Chondrocyte (in vitro differentiated cells): ENCODE measurements at regions not wholly inside any gene's neighbourhood (a gene's known extent, or its start where the extent isn't known, plus 50 kb on each side); places are given as distances from the start of the nearest gene placed in this dataset.

Experiments used
- DNase-seq: peaks from one replicate; pipeline ENCODE4 v3.0.0; 2021; ENCODE audit warnings: mixed read lengths, low spot score
- H3K27ac Mint-ChIP-seq: one replicate; pipeline ENCODE4 v1.8.0; 2021; ENCODE audit warnings: mild to moderate bottlenecking, moderate library complexity, mixed read lengths; ENCODE audit not compliant: unreplicated experiment
- H3K27me3 Mint-ChIP-seq: 2 replicates; pipeline ENCODE4 v1.8.0; 2021; ENCODE audit warnings: low read depth, mixed read lengths
- H3K36me3 Mint-ChIP-seq: 2 replicates; pipeline ENCODE4 v1.8.0; 2021; ENCODE audit warnings: low read depth, mixed read lengths
- H3K4me1 Mint-ChIP-seq: 2 replicates; pipeline ENCODE4 v1.8.0; 2021; ENCODE audit warnings: low read depth, mild to moderate bottlenecking, mixed read lengths
- H3K4me3 Mint-ChIP-seq: one replicate; pipeline ENCODE4 v1.8.0; 2021; ENCODE audit warnings: mild to moderate bottlenecking, moderate library complexity, mixed read lengths; ENCODE audit not compliant: unreplicated experiment
- H3K9me3 Mint-ChIP-seq: 2 replicates; pipeline ENCODE4 v1.8.0; 2021; ENCODE audit warnings: low read depth, mixed read lengths
- CTCF ChIP-seq: fragments of 200-600 bp; sonication (generic); IDR thresholded peaks from 2 replicates; pipeline ENCODE4 v1.5.0; 2021; ENCODE audit warnings: antibody characterized with exemption, mild to moderate bottlenecking, moderate library complexity

- no peaks in the 10 kb centered on the region for H3K27me3 Mint-ChIP-seq
- no peak for TF ChIP-seq CTCF
- DNase-seq: no peak
- H3K9me3 Mint-ChIP-seq: peaks cover 20% of the 10 kb centered on the region
- H3K4me1 Mint-ChIP-seq: peaks cover 8% of the 10 kb centered on the region
- peaks cover 7% of the 10 kb centered on the region for H3K36me3 Mint-ChIP-seq
- H3K27ac Mint-ChIP-seq: no peak overlapping the region
- no peak overlapping the region for H3K4me3 Mint-ChIP-seq
Measured at GRCh38 chr21:28624626-28625025, 368.1 kb downstream of the LTN1 start.

- Mint-ChIP-seq H3K27ac (no peak overlapping the region), H3K27me3 (no peaks in the 10 kb centered on the region), H3K4me3 (no peak overlapping the region), H3K9me3 (peaks cover 14% of the 10 kb centered on the region), H3K4me1 (peaks cover 8% of the 10 kb centered on the region), H3K36me3 (peaks cover 3% of the 10 kb centered on the region)
- no peak for DNase-seq
- no peak for TF ChIP-seq CTCF
Measured at GRCh38 chr21:28617300-28617699, 375.4 kb downstream of the LTN1 start.

DNA sequence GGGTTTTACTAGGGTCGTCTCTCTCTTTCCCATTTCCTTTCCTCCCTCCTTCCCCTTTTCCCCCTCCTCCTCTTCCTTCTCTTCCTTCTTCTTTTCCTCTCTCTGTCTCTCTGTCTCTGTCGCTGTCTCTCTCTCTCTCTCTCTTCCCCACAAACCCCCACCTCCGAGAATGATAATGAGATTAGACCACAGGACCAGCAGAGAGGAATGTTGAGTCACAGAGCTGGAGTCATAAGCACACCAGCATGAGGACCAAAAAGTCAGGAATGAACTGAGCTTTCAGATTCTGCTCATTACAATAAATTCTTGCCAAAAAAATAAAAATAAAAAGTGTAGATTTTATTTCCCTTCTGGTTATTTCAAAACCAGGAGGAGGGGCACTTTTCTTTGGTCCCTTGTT lies 377.4 kb downstream of the LTN1 start:
- Mint-ChIP-seq H3K4me3 (no peak overlapping the region), H3K27me3 (no peaks in the 10 kb centered on the region), H3K36me3 (no peaks in the 10 kb centered on the region), H3K4me1 (peaks cover 8% of the 10 kb centered on the region), H3K9me3 (peaks cover 2% of the 10 kb centered on the region), H3K27ac (no peak overlapping the region)
- no peak for DNase-seq
- no peak for TF ChIP-seq CTCF

- no peak overlapping the region for H3K27ac Mint-ChIP-seq
- no peaks in the 10 kb centered on the region for H3K27me3 Mint-ChIP-seq
- DNase-seq: no peak
- H3K4me1 Mint-ChIP-seq: peaks cover 8% of the 10 kb centered on the region
- no peaks in the 10 kb centered on the region for H3K36me3 Mint-ChIP-seq
- H3K9me3 Mint-ChIP-seq: peaks cover 4% of the 10 kb centered on the region
- no peak overlapping the region for H3K4me3 Mint-ChIP-seq
- TF ChIP-seq CTCF: no peak
Measured at GRCh38 chr21:28614791-28615190, 377.9 kb downstream of the LTN1 start.

DNA sequence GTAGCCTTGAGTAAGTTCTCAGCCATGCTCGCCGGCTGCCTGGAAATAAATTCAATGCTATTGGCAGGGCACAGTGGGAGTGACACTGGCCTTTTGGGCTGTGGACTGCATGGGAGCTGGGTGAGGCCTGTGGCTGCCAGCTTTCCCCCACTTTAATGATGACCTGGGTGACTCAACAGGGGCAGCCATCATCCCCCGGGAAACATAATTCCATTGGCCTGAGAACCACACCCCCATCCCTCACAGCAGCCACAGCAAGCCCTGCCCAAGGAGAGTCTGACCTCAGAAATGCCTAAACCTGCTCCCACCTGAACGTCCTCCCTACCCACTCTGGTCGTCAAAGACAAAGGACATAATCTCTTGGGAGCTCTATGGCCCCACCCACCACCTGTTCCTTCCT lies 384.0 kb downstream of the LTN1 start:
- H3K9me3 Mint-ChIP-seq: peaks cover 12% of the 10 kb centered on the region
- H3K4me3 Mint-ChIP-seq: no peak overlapping the region
- no peak overlapping the region for H3K27ac Mint-ChIP-seq
- no peaks in the 10 kb centered on the region for H3K27me3 Mint-ChIP-seq
- TF ChIP-seq CTCF: no peak
- DNase-seq: no peak
- H3K4me1 Mint-ChIP-seq: no peaks in the 10 kb centered on the region
- peaks cover 2% of the 10 kb centered on the region for H3K36me3 Mint-ChIP-seq
